Psoas muscle (tissue), 7 donors: ENCODE measurements at regions not wholly inside any gene's neighbourhood (a gene's known extent, or its start where the extent isn't known, plus 50 kb on each side); places are given as distances from the start of the nearest gene placed in this dataset.

Source experiments
- ATAC-seq, 4 donors: fragments of 200-7000 bp; cut with Tn5 transposase; one replicate each; pipeline ENCODE4 v1.9.1; 2020; ENCODE audit warnings: moderate library complexity in 3 of 4, mild to moderate bottlenecking in 2 of 4
- DNase-seq, 2 donors: peaks; one replicate each; pipeline ENCODE4 v3.0.0-alpha.2; 2020
- H3K27ac ChIP-seq: fragments of 200-600 bp; one replicate; pipeline ENCODE4 v1.8.0; 2022
- H3K27me3 ChIP-seq, 3 donors: fragments of 200-600 bp in 1 of 3; one replicate each; pipeline versions ENCODE4 v1.6.1 to v1.8.0; 2013 to 2022; ENCODE audit warnings: low read length in 2 of 3, mild to moderate bottlenecking in 2 of 3, moderate library complexity in 1 of 3; ENCODE audit not compliant: insufficient read depth in 3 of 3
- H3K36me3 ChIP-seq, 2 donors: fragments of 200-600 bp in 1 of 2; one replicate each; pipeline versions ENCODE4 v1.6.1 to v1.8.0; 2013 to 2022; ENCODE audit warnings: low read depth in 1 of 2, mild to moderate bottlenecking in 1 of 2, moderate library complexity in 1 of 2; ENCODE audit not compliant: insufficient read depth in 1 of 2
- H3K4me1 ChIP-seq: fragments of 200-600 bp; one replicate; pipeline ENCODE4 v1.8.0; 2022
- H3K4me3 ChIP-seq: fragments of 200-600 bp; one replicate; pipeline ENCODE4 v1.8.0; 2022; ENCODE audit warnings: mild to moderate bottlenecking
- H3K9me3 ChIP-seq: fragments of 200-600 bp; one replicate; pipeline ENCODE4 v1.8.0; 2022
- WGBS, 3 donors: extraction: QIAGEN DNeasy Blood & Tissue Kit; methylation state at CpG; one replicate each; pipeline versions ENCODE4 v1.1.6 to v1.1.7; 2013; 5-methylcytosine and 5-hydroxymethylcytosine counted together
- intact Hi-C, 2 donors: fragments of 100-400 bp; cut with DNase I; formaldehyde crosslinking; loops; one replicate each; pipeline versions ENCODE4 v1.11.0 to v1.14.2; 2022
- TF ChIP-seq, protein P1 (sequence below): fragments of 200-600 bp; IDR thresholded peaks from one replicate; pipeline ENCODE4 v1.8.0; 2022; ENCODE audit warnings: antibody characterized with exemption
- donor health status: healthy with polysubstance abuse.
- donor health status: DM: no; HTN: no; CAD: no; lungs with moderate emphysema.
- donor health status: Bipolar disorder and iron deficiency.
- donor health status: healthy.
- donor health status: DM: yes; HTN: yes; CAD: no.
- donor health status: DM: no; HTN: no; CAD: no.
- donor health status: DM: yes; HTN: yes; CAD: no.

DNA sequence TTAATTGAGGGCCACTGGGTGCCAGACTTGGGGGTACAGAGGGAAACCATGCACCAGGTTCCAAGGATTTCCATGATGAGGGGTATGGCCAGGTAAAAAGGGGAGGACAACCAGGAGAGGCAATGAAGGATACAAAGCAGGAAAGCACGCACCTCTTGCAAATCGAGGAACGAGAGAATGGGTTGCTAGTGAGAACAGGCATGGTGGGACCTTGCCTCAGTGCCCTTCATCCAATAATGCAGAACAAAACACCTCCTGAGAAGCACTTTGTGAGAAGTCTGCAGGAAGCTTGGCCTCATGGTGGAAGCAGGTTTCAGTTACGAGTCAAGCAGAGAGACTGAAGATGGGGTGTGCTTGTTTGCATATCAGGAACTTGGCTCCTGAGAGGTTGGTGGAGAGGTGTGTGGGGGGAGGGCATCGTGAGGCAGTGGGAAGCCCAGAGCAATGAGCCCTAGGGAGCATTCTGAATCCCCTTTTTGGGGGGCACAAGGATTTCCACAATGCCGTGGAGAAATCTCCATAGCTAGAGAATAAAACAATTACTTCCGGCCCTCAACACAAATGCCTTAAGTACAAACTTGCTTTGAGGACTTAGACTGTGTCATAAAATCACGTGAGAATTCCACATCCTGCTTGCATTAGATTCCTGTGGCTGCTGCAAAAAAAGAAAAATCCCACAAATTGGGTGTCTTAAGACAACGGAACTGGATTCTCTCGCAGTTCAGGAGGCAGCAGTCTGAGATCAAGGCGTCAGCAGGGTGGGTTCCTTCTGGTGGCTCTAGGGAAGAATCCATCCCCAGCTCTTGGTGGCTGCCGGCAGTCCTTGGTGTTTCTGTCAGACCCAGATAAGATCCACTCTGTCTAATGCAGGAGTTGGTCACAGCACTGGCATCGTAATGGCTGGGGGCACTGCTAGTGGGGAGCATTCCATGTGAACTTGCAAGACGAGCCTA lies 54.9 kb upstream of the BACE2 start:
- no peak for DNase-seq

DNA sequence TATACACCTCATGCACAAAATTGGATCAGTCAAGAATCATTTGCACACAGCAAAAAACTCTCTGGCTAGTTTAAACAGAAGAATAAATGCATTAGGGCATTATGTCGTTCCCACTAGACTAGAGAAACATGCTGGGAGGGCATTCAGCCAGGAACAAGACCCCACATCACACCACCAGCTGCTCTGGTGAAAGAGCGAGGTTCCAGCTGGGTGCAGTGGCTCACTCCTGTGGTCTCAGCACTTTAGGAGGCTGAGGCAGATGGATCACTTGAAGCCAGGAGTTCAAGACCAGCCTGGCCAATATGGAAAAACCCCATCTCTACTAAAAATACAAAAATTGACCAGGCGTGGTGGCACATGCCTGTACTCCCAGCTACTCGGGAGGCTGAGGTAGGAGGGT lies 52.1 kb upstream of the BACE2 start:
- Histone ChIP-seq H3K4me3 (no peak overlapping the region), H3K4me1 (no peaks in the 10 kb centered on the region), H3K36me3 (no peaks in the 10 kb centered on the region), H3K9me3 (no peaks in the 10 kb centered on the region), H3K27ac (no peak overlapping the region), H3K27me3 (peaks cover 0 to 4% (median 0%) of the 10 kb centered on the region in 3 donors)
- TF ChIP-seq, protein P1, sequence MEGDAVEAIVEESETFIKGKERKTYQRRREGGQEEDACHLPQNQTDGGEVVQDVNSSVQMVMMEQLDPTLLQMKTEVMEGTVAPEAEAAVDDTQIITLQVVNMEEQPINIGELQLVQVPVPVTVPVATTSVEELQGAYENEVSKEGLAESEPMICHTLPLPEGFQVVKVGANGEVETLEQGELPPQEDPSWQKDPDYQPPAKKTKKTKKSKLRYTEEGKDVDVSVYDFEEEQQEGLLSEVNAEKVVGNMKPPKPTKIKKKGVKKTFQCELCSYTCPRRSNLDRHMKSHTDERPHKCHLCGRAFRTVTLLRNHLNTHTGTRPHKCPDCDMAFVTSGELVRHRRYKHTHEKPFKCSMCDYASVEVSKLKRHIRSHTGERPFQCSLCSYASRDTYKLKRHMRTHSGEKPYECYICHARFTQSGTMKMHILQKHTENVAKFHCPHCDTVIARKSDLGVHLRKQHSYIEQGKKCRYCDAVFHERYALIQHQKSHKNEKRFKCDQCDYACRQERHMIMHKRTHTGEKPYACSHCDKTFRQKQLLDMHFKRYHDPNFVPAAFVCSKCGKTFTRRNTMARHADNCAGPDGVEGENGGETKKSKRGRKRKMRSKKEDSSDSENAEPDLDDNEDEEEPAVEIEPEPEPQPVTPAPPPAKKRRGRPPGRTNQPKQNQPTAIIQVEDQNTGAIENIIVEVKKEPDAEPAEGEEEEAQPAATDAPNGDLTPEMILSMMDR = no peak
- no peak for ATAC-seq
- DNase-seq = no peak
- 51 to 60% (median 55%) methylated on average over 4 of the region's 4 CpGs for WGBS, 3 donors
- intact Hi-C loops = no loop called here

More for the DNA sequence above, 54.9 kb upstream of the BACE2 start:
- no peak for ATAC-seq
- H3K36me3 ChIP-seq = no peaks in the 10 kb centered on the region
- H3K9me3 ChIP-seq = no peaks in the 10 kb centered on the region
- TF ChIP-seq, protein P1 = no peak
- no peak overlapping the region for H3K27ac ChIP-seq
- intact Hi-C loops = no loop called here
- no peaks in the 10 kb centered on the region for H3K4me1 ChIP-seq
- no peak overlapping the region for H3K4me3 ChIP-seq
- WGBS, 3 donors = 35 to 38% (median 36%) methylated on average over 14 of the region's 14 CpGs
- H3K27me3 ChIP-seq = peaks cover 0 to 2% (median 0%) of the 10 kb centered on the region in 3 donors
